ENCODE measurements at regions not wholly inside any gene's neighbourhood (a gene's known extent, or its start where the extent isn't known, plus 50 kb on each side); places are given as distances from the start of the nearest gene placed in this dataset. TPM values are rescaled to one million over a fixed set of nuclear protein-coding genes. Genes with fewer than 3 reads are reported as not detected.

GRCh38 chr21:17911628-17912027 is 92.5 kb upstream of the C21orf91 start:
- DNase-seq (ENCODE audit: low spot score in 2 of 2), result no peak
- FAIRE-seq, result no peak

- DNase-seq (ENCODE audit: low spot score in 2 of 2), result no peak
- FAIRE-seq, result no peak
These were observed 84.9 kb upstream of the C21orf91 start for GRCh38 chr21:17903929-17904639.

- FAIRE-seq (peak; percentile 97), DNase-seq (ENCODE audit: low spot score in 2 of 2) (peak; percentile 31 to 40)
These were observed 84.1 kb upstream of the C21orf91 start for GRCh38 chr21:17903029-17903806.

DNA sequence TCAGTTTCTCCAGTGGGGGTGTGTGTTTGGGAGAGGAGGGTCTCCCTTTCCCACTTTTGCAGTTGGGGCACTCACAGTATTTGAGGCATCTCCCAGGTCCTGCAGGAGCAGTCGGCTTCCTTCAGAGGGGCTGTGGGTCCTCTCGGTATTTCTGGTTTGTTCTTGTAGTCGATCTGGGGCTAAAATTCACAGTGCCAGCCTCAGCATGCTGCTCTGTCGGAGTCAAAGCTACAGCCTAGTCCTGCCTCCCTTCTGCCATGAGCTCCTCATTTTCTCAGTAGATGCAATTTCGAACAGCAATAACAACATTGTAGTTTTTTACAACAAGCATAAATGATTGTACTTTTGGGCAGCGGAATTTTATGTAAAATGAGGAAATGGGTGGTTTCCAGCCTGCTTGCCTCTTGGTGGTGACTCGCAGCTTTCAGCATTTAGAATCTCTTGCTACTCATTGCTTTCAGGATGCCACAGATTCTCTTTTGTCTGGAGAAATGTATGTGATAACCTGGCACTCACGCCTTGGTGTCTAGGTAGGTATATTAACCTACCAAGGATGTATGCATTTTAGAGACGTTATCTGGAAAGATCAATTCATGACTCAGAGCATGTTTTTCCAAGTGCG is 82.4 kb upstream of the C21orf91 start:
- FAIRE-seq (no peak), DNase-seq (ENCODE audit: low spot score in 2 of 2) (no peak)

DNA sequence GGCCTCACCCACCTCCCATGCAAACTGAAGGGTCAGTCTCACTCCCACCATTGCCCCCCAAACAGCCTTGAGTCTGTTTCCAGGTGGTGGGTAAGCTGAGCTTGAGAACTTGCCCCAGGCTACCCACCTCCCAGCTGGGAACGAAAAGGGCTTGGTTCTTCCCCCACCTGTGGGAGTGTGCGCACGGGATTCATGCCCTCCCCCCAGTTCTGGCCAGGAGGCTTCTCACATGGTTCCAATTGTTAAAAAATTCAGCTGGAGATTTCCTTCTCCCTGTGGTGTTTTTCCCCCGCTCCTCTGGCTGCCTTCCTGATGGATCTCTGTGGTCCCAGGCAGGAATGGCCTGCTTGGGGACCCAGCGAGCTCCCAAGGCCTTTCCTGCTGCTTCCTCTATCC is 81.8 kb upstream of the C21orf91 start:
- DNase-seq (ENCODE audit: low spot score in 2 of 2) (no peak), FAIRE-seq (no peak)

- FAIRE-seq, result no peak
- DNase-seq (ENCODE audit: low spot score in 2 of 2), result no peak
These were observed 81.3 kb upstream of the C21orf91 start for GRCh38 chr21:17900281-17900989.

- FAIRE-seq (no peak), DNase-seq (ENCODE audit: low spot score in 2 of 2) (no peak)
These were observed 70.0 kb upstream of the C21orf91 start for GRCh38 chr21:17889171-17889570.

DNA sequence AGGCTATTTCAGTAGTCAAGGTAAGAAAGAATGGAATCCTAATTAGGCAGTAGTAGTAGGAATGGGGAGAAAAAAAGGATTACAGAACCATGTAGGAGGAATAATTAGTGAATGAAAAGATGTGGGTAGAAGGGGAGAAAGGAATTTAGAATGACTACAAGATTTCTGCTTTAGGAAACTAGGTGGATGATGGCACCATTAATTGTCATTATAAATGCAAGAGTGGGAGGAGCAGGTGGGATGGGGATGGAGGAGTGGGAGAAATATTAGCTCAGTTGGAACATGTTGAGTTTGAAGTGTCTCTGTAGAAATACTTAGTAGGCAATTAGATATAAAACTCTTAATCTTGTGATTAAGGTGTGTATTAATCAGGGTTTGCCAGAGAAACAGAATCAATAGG is 50.0 kb upstream of the C21orf91 start:
- no peak for DNase-seq (ENCODE audit: low spot score in 2 of 2)
- no peak for FAIRE-seq

Small RNAs in the stretch of these regions (small RNA-seq; reads per million reads assigned to genes)
- not detected for gene RPL37P3
